MM.1S (cell line): ENCODE measurements at regions not wholly inside any gene's neighbourhood (a gene's known extent, or its start where the extent isn't known, plus 50 kb on each side); places are given as distances from the start of the nearest gene placed in this dataset.

ENCODE experiments used
- DNase-seq: peaks from one replicate; pipeline ENCODE4 v3.0.0-alpha.2; 2015
- H2AFZ ChIP-seq: fragments of 300-600 bp; sonication (generic); 2 replicates; pipeline ENCODE4 v1.6.0; 2016; ENCODE audit warnings: antibody characterized with exemption, low read length
- H3F3A ChIP-seq: fragments of 300-600 bp; sonication (generic); 2 replicates; pipeline ENCODE4 v1.6.1; 2016; ENCODE audit warnings: mild to moderate bottlenecking, antibody characterized with exemption, low read length, moderate library complexity, mixed read lengths; ENCODE audit not compliant: insufficient read depth
- H3K27ac ChIP-seq: fragments of 300-600 bp; sonication (generic); 2 replicates; pipeline ENCODE4 v1.5.1; 2016; ENCODE audit warnings: mild to moderate bottlenecking, low read length
- H3K27me3 ChIP-seq: fragments of 300-600 bp; sonication (generic); replicated peaks from 2 replicates; pipeline ENCODE4 v1.6.0; 2016; ENCODE audit warnings: low read length; ENCODE audit not compliant: insufficient read depth
- H3K36me3 ChIP-seq: fragments of 300-600 bp; sonication (generic); replicated peaks from 2 replicates; pipeline ENCODE4 v1.6.1; 2016; ENCODE audit warnings: mild to moderate bottlenecking, low read length, mixed read lengths; ENCODE audit not compliant: insufficient read depth
- H3K4me1 ChIP-seq: fragments of 300-600 bp; sonication (generic); 2 replicates; pipeline ENCODE4 v1.6.1; 2016; ENCODE audit warnings: low read length, mixed read lengths
- H3K4me2 ChIP-seq: fragments of 300-600 bp; sonication (generic); 2 replicates; pipeline ENCODE4 v1.6.0; 2016; ENCODE audit warnings: low read depth, low read length
- H3K4me3 ChIP-seq: fragments of 300-600 bp; sonication (generic); 2 replicates; pipeline ENCODE4 v1.5.1; 2016; ENCODE audit warnings: low read length, mixed read lengths
- H3K79me2 ChIP-seq: fragments of 300-600 bp; sonication (generic); 2 replicates; pipeline ENCODE4 v1.6.1; 2016; ENCODE audit warnings: mixed run types, low read length, mixed read lengths
- H3K9ac ChIP-seq: fragments of 300-600 bp; sonication (generic); 2 replicates; pipeline ENCODE4 v1.6.1; 2016; ENCODE audit warnings: low read length, mixed read lengths
- H3K9me2 ChIP-seq: fragments of 300-600 bp; sonication (generic); replicated peaks from 2 replicates; pipeline ENCODE4 v1.6.1; 2016; ENCODE audit warnings: mild to moderate bottlenecking, low read length, mixed read lengths; ENCODE audit not compliant: insufficient read depth
- H3K9me3 ChIP-seq: fragments of 300-600 bp; sonication (generic); replicated peaks from 2 replicates; pipeline ENCODE4 v1.6.1; 2016; ENCODE audit warnings: mild to moderate bottlenecking, low read length, mixed read lengths; ENCODE audit not compliant: insufficient read depth
- H4K20me1 ChIP-seq: fragments of 300-600 bp; sonication (generic); 2 replicates; pipeline ENCODE4 v1.6.1; 2016; ENCODE audit warnings: mild to moderate bottlenecking, low read length, moderate library complexity, mixed read lengths; ENCODE audit not compliant: insufficient read depth
- EZH2 ChIP-seq: fragments of 300-600 bp; sonication (generic); optimal IDR thresholded peaks from 2 replicates; pipeline ENCODE3; 2017; ENCODE audit warnings: low read depth, mild to moderate bottlenecking, antibody characterized with exemption, low read length, mixed read lengths
- EZH2phosphoT487 ChIP-seq: fragments of 300-600 bp; sonication (generic); IDR thresholded peaks from 2 replicates; pipeline ENCODE4 v1.6.1; 2018; ENCODE audit warnings: antibody characterized with exemption, low read length
- TF ChIP-seq, protein P1 (sequence below): fragments of 300-600 bp; sonication (generic); IDR thresholded peaks from 2 replicates; pipeline ENCODE4 v1.5.1; 2016; ENCODE audit warnings: antibody characterized with exemption, low read length, mixed read lengths

GRCh38 chr13:30017880-30018279 is 167.5 kb upstream of the UBL3 start:
- Histone ChIP-seq H4K20me1 (no peaks in the 10 kb centered on the region), H3K27ac (no peak overlapping the region), H3F3A (no peaks in the 10 kb centered on the region), H3K27me3 (no peaks in the 10 kb centered on the region), H3K4me2 (no peak overlapping the region), H3K4me3 (no peak overlapping the region), H2AFZ (no peak overlapping the region), H3K36me3 (no peaks in the 10 kb centered on the region), H3K9me2 (no peaks in the 10 kb centered on the region), H3K4me1 (no peaks in the 10 kb centered on the region), H3K79me2 (no peaks in the 10 kb centered on the region), H3K9me3 (no peaks in the 10 kb centered on the region), H3K9ac (no peak overlapping the region)
- DNase-seq: no peak
- TF ChIP-seq EZH2phosphoT487 (no peak), EZH2 (no peak)
- TF ChIP-seq, protein P1, sequence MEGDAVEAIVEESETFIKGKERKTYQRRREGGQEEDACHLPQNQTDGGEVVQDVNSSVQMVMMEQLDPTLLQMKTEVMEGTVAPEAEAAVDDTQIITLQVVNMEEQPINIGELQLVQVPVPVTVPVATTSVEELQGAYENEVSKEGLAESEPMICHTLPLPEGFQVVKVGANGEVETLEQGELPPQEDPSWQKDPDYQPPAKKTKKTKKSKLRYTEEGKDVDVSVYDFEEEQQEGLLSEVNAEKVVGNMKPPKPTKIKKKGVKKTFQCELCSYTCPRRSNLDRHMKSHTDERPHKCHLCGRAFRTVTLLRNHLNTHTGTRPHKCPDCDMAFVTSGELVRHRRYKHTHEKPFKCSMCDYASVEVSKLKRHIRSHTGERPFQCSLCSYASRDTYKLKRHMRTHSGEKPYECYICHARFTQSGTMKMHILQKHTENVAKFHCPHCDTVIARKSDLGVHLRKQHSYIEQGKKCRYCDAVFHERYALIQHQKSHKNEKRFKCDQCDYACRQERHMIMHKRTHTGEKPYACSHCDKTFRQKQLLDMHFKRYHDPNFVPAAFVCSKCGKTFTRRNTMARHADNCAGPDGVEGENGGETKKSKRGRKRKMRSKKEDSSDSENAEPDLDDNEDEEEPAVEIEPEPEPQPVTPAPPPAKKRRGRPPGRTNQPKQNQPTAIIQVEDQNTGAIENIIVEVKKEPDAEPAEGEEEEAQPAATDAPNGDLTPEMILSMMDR: no peak

GRCh38 chr13:30016398-30016797 is 166.0 kb upstream of the UBL3 start:
- DNase-seq: no peak
- TF ChIP-seq EZH2 (no peak), EZH2phosphoT487 (no peak)
- TF ChIP-seq, protein P1: no peak
- H3K36me3 ChIP-seq: no peaks in the 10 kb centered on the region
- no peaks in the 10 kb centered on the region for H3F3A ChIP-seq
- H3K27me3 ChIP-seq: no peaks in the 10 kb centered on the region
- no peak overlapping the region for H3K9ac ChIP-seq
- no peaks in the 10 kb centered on the region for H3K9me2 ChIP-seq
- H3K4me2 ChIP-seq: no peak overlapping the region
- no peaks in the 10 kb centered on the region for H3K4me1 ChIP-seq
- no peak overlapping the region for H3K4me3 ChIP-seq
- H2AFZ ChIP-seq: no peak overlapping the region
- H3K79me2 ChIP-seq: no peaks in the 10 kb centered on the region
- H4K20me1 ChIP-seq: no peaks in the 10 kb centered on the region
- no peaks in the 10 kb centered on the region for H3K9me3 ChIP-seq
- no peak overlapping the region for H3K27ac ChIP-seq

DNA sequence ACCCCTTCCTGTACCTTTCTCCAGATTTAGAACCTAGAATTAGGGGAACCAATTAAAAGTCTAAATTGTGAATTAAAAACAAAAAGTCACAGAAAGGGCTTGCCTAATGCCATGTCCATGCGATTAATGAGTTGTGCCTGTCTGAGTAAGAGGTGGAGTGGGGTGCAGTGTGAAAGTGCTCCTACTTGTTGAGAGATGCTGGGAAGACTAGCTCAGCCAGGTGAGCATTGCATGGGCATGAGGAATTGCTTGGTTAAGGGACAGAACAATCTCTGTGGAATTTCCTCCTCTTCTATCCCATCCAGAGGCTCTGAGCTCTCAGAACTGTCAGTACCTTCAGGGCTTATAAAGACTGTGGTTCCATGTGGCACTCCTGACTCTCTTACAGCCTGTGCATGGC is 159.0 kb upstream of the UBL3 start:
- no peaks in the 10 kb centered on the region for H3K9me2 ChIP-seq
- DNase-seq: no peak
- no peak overlapping the region for H2AFZ ChIP-seq
- H3K4me3 ChIP-seq: no peak overlapping the region
- no peaks in the 10 kb centered on the region for H3K79me2 ChIP-seq
- H3K36me3 ChIP-seq: no peaks in the 10 kb centered on the region
- no peak overlapping the region for H3K9ac ChIP-seq
- H3F3A ChIP-seq: no peaks in the 10 kb centered on the region
- no peaks in the 10 kb centered on the region for H3K27me3 ChIP-seq
- TF ChIP-seq, protein P1: no peak
- TF ChIP-seq EZH2: no peak
- no peak for TF ChIP-seq EZH2phosphoT487
- no peaks in the 10 kb centered on the region for H3K9me3 ChIP-seq
- no peaks in the 10 kb centered on the region for H3K4me1 ChIP-seq
- no peak overlapping the region for H3K4me2 ChIP-seq
- no peaks in the 10 kb centered on the region for H4K20me1 ChIP-seq
- no peak overlapping the region for H3K27ac ChIP-seq
